Thyroid gland (tissue), 4 donors: ENCODE measurements at regions not wholly inside any gene's neighbourhood (a gene's known extent, or its start where the extent isn't known, plus 50 kb on each side); places are given as distances from the start of the nearest gene placed in this dataset.
"Not testable (repeated sequence)": the region's sequence is repeated elsewhere in the genome, so short reads cannot be mapped to it uniquely, and the experiment has no call there.

ENCODE experiments used
- POLR2A ChIP-seq, 2 donors: fragments of 450-650 bp; IDR thresholded peaks; one replicate each; pipeline ENCODE4 v1.6.1; 2017; ENCODE audit warnings: antibody characterized with exemption in 2 of 2, mild to moderate bottlenecking in 2 of 2, moderate library complexity in 1 of 2
- TF ChIP-seq, protein P1 (sequence below), 6 experiments: fragments of 200-600 bp in 3 of 6; fragments of 450-650 bp in 3 of 6; sonication (generic) in 3 of 6; IDR thresholded peaks; one replicate each; pipeline ENCODE4 v1.5.1; 2016 to 2019; ENCODE audit warnings: antibody characterized with exemption in 6 of 6, mild to moderate bottlenecking in 2 of 6, inconsistent platforms in 1 of 6, moderate library complexity in 1 of 6

DNA sequence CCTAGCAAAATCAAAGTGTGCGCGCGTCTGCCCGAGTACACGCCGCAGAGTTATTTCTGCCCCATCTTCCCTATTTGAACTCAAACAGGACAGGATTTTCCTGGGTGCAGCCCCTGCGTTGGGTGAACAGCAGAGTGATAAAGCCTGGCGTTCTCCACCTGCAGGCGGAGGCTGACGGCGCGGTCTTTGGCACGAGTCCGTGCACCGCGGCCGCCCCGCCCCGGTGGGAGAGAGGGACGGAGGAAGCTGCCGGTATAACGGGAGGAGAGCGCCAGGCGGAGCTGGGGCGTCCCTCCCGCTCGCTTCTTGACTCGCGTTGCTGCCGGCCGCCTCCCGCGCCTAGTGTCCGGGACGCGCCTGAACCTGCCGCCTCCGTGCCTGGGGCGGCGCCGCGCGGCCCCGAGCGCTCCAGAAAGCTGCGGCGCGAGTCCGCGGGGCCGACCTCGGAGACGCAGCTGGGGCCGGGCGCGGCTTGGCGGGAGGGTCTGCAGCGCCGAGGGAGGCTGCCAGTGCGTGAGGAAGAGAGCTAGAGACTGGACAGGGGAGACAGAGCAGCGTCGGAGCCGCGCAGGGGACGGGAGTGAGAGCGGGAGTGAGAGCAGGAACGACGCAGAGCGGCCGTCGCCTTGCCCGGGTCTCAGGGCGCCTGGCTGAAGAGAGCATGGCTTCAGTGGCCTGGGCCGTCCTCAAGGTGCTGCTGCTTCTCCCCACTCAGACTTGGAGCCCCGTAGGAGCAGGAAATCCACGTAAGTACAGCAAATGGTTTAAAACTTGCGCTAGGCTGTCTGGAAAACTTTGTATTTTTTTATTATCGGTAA lies 66.8 kb upstream of the SPATA31A3 start:
- TF ChIP-seq, protein P1, sequence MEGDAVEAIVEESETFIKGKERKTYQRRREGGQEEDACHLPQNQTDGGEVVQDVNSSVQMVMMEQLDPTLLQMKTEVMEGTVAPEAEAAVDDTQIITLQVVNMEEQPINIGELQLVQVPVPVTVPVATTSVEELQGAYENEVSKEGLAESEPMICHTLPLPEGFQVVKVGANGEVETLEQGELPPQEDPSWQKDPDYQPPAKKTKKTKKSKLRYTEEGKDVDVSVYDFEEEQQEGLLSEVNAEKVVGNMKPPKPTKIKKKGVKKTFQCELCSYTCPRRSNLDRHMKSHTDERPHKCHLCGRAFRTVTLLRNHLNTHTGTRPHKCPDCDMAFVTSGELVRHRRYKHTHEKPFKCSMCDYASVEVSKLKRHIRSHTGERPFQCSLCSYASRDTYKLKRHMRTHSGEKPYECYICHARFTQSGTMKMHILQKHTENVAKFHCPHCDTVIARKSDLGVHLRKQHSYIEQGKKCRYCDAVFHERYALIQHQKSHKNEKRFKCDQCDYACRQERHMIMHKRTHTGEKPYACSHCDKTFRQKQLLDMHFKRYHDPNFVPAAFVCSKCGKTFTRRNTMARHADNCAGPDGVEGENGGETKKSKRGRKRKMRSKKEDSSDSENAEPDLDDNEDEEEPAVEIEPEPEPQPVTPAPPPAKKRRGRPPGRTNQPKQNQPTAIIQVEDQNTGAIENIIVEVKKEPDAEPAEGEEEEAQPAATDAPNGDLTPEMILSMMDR (IDR thresholded peaks at IDR 0.05), result not testable (repeated sequence)
- TF ChIP-seq POLR2A (IDR thresholded peaks at IDR 0.05), result not testable (repeated sequence)
